ENCODE measurements at regions not wholly inside any gene's neighbourhood (a gene's known extent, or its start where the extent isn't known, plus 50 kb on each side); places are given as distances from the start of the nearest gene placed in this dataset.

DNA sequence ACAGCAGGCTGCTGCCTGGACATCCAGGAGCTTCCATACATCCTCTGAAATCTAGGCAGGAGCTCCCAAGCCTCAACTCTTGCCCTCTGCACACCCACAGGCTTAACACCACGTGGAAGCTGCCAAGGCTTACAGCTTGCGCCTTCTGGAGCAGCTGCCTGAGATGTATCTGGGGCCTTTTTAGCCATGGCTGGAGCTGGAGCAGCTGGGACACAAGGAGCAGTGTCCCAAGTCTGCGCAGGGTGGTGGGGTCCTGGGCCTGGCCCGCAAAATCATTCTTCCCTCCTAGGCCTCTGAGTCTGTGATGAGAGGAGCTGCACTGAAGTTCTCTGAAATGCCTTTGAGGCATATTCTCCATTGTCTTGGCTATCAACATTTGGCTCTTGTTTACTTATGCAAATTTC is 255.0 kb downstream of the DLL1 start:
- Mint-ChIP-seq H3K36me3 (no peaks in the 10 kb centered on the region), H3K4me3 (no peak overlapping the region), H3K4me1 (no peaks in the 10 kb centered on the region), H3K9me3 (peaks cover 4% of the 10 kb centered on the region), H3K27me3 (no peaks in the 10 kb centered on the region), H3K27ac (no peak overlapping the region)
- DNase-seq, result no peak

DNA sequence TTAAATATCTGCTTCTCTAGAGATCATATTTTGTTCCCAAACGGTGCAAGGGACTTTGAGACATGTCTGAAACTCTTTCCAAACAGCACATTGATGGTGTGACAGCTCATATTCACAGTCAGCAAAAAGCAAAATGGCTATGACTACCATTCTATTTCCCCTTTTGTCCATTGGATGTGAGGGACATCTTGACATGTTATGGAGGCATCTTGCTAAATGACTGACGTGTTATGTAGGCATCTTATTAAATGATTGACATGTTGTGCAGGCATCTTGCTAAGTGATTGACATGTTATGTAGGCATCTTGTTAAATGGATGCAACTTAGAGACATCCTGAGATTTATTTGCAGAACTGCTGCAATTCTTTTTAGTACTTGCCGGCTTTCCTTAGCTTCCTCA is 255.8 kb downstream of the DLL1 start:
- H3K27me3 Mint-ChIP-seq, result no peaks in the 10 kb centered on the region
- no peaks in the 10 kb centered on the region for H3K36me3 Mint-ChIP-seq
- no peaks in the 10 kb centered on the region for H3K4me1 Mint-ChIP-seq
- H3K9me3 Mint-ChIP-seq, result peaks cover 4% of the 10 kb centered on the region
- H3K4me3 Mint-ChIP-seq, result no peak overlapping the region
- H3K27ac Mint-ChIP-seq, result no peak overlapping the region
- DNase-seq, result no peak

DNA sequence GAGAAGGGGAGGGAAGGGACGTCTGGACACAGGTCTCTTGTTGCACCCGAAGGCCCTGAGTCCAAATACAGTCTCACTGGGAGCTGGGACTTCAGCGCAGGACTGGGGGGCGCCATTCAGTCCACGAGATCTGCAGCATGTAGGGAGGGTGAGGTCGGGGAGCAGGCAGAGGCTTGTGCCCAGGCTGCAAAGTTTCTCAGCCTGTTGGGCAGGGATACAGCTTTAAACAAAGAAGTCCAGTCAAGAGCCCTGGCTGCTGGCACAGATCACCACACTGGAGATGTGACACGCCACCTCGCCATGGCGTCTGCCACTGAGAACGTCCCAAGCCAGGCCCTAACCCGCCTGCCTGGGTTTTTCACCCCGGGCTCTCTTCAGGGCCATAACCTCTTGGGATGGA is 256.6 kb downstream of the DLL1 start:
- DNase-seq, result no peak
- no peak overlapping the region for H3K4me3 Mint-ChIP-seq

GRCh38 chr6:170033666-170034065 is 257.2 kb downstream of the DLL1 start:
- no peaks in the 10 kb centered on the region for H3K27me3 Mint-ChIP-seq
- no peaks in the 10 kb centered on the region for H3K36me3 Mint-ChIP-seq

More for the DNA sequence above, 256.6 kb downstream of the DLL1 start:
- H3K27me3 Mint-ChIP-seq, result no peaks in the 10 kb centered on the region
- no peaks in the 10 kb centered on the region for H3K4me1 Mint-ChIP-seq
- H3K9me3 Mint-ChIP-seq, result peaks cover 4% of the 10 kb centered on the region
- no peak overlapping the region for H3K27ac Mint-ChIP-seq
- H3K36me3 Mint-ChIP-seq, result no peaks in the 10 kb centered on the region

DNA sequence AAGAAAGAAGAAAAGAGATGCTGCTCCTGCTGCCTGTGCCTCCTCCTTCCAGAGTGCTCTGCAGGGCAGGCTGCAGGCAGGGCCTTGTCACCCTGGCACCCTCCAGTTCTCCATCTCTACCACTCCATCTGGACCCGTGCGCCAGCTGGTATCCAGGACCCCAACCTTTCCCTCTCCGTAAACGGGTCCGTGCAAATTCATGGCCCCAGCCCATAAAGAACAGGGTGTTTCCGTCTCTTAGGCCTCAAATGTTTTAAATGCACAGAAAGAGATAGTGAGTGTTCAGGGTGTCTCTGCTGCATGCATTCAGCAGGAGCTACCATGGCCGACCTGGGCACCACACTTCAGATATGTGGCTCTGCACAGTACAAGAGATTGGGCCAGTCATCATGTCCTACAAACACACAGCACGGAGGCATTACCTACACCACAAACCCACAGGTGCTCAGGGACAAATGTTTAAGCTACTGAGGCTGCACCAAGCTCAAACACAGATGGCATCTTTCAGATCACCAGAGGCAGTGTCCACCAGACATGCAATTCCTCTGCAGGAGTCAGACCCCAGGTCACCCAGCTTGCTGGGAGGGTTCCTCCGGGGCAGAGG is 258.1 kb downstream of the DLL1 start:
- Mint-ChIP-seq H3K27ac (no peak overlapping the region), H3K4me3 (no peak overlapping the region), H3K27me3 (no peaks in the 10 kb centered on the region), H3K36me3 (no peaks in the 10 kb centered on the region), H3K9me3 (peaks cover 4% of the 10 kb centered on the region), H3K4me1 (no peaks in the 10 kb centered on the region)
- DNase-seq, result no peak

More at GRCh38 chr6:170033666-170034065, 257.2 kb downstream of the DLL1 start:
- DNase-seq, result no peak
- Mint-ChIP-seq H3K9me3 (peaks cover 4% of the 10 kb centered on the region), H3K4me1 (no peaks in the 10 kb centered on the region), H3K27ac (no peak overlapping the region), H3K4me3 (no peak overlapping the region)

GRCh38 chr6:170032197-170032596 is 258.7 kb downstream of the DLL1 start:
- Mint-ChIP-seq H3K27me3 (no peaks in the 10 kb centered on the region), H3K4me1 (no peaks in the 10 kb centered on the region)

DNA sequence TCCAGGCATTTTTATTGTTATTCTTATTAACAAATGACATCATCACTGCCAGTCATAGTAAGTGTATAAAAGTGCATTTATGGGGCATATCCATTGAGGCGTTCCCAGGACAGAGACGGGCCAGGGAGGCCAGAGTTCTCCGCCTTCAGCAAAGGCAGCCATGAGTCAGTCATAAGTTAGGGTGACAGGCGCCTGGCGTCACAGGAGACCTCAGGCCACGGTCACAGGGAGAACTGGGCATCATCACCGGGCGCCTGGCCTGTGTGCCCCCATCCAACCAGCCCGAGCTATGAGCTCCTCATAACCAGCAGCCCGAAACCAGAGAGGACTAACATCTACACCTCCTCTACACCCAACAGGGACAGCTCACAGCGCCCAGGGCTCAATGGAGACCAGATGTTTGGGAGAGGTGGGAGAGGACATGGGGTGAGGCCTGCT is 259.2 kb downstream of the DLL1 start:
- no peak for DNase-seq
- Mint-ChIP-seq H3K4me1 (no peaks in the 10 kb centered on the region), H3K4me3 (no peak overlapping the region), H3K36me3 (no peaks in the 10 kb centered on the region), H3K27ac (no peak overlapping the region), H3K9me3 (peaks cover 4% of the 10 kb centered on the region), H3K27me3 (no peaks in the 10 kb centered on the region)

More at GRCh38 chr6:170032197-170032596, 258.7 kb downstream of the DLL1 start:
- H3K9me3 Mint-ChIP-seq, result peaks cover 4% of the 10 kb centered on the region
- no peak overlapping the region for H3K4me3 Mint-ChIP-seq
- H3K27ac Mint-ChIP-seq, result no peak overlapping the region
- DNase-seq, result no peak
- no peaks in the 10 kb centered on the region for H3K36me3 Mint-ChIP-seq

- no peaks in the 10 kb centered on the region for H3K27me3 Mint-ChIP-seq
- no peaks in the 10 kb centered on the region for H3K4me1 Mint-ChIP-seq
- peaks cover 4% of the 10 kb centered on the region for H3K9me3 Mint-ChIP-seq
- DNase-seq, result no peak
- no peak overlapping the region for H3K27ac Mint-ChIP-seq
- H3K36me3 Mint-ChIP-seq, result no peaks in the 10 kb centered on the region
- no peak overlapping the region for H3K4me3 Mint-ChIP-seq
Measured at GRCh38 chr6:170030821-170031471, 259.9 kb downstream of the DLL1 start.

DNA sequence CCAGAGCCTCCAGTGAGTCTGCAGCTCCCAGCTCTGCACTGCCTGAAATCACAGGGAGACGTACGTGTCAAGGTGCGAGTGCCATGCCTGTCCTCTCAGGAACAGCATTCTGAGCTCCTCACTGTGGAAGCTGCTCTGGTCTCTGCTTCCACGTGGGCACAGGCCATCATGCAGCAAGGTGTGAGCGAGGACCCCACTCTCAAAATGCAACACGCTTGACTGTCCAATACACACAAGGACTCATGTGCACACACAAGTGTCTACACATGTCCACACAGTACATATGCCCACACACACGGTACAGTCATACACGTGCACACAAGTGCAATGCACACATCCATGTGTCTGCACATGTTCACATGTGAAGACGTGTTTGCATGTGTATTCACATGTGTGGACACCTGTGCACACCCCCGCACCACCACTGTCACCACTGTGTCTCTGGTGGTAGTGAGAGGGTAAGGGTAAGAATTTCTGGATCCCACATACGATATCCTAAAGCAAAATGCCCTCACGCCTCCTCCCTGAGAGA is 260.5 kb downstream of the DLL1 start:
- DNase-seq, result no peak
- Mint-ChIP-seq H3K27me3 (no peaks in the 10 kb centered on the region), H3K4me1 (no peaks in the 10 kb centered on the region), H3K9me3 (peaks cover 4% of the 10 kb centered on the region), H3K27ac (no peak overlapping the region), H3K4me3 (no peak overlapping the region), H3K36me3 (no peaks in the 10 kb centered on the region)

DNA sequence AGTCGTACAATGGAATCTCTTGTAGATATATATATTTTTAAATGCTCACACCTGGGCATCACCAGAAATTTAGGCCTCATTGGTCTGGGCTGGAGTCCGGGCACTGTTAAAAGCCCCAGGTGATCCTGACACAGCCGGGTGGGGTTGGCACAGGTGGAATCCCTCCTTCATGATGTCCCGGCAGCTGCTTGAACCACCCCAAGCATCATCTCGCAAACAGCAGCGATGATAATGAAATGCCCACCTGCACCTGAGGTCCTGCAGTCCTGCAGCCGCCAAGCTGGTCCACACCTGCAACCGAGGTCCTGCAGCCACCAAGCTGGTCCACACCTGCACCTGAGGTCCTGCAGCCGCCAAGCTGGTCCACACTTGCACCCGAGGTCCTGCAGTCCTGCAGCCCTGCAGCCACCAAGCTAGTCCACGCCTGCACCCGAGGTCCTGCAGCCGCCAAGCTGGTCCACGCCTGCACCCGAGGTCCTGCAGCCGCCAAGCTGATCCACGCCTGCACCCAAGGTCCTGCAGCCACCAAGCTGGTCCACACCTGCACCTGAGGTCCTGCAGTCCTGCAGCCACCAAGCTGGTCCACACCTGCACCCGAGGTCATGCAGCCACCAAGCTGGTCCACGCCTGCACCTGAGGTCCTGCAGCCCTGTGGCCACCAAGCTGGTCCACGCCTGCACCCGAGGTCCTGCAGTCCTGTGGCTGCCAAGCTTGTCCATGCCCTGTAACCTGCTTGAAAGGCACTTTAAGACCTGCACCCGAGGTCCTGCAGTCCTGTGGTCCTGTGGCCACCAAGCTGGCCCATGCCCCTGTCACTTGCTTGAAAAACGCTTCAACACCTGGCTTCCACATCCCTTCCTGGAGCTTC is 261.2 kb downstream of the DLL1 start:
- Mint-ChIP-seq H3K4me1 (no peaks in the 10 kb centered on the region), H3K4me3 (no peak overlapping the region), H3K27ac (no peak overlapping the region), H3K36me3 (no peaks in the 10 kb centered on the region), H3K27me3 (no peaks in the 10 kb centered on the region), H3K9me3 (peaks cover 4% of the 10 kb centered on the region)
- DNase-seq, result no peak

DNA sequence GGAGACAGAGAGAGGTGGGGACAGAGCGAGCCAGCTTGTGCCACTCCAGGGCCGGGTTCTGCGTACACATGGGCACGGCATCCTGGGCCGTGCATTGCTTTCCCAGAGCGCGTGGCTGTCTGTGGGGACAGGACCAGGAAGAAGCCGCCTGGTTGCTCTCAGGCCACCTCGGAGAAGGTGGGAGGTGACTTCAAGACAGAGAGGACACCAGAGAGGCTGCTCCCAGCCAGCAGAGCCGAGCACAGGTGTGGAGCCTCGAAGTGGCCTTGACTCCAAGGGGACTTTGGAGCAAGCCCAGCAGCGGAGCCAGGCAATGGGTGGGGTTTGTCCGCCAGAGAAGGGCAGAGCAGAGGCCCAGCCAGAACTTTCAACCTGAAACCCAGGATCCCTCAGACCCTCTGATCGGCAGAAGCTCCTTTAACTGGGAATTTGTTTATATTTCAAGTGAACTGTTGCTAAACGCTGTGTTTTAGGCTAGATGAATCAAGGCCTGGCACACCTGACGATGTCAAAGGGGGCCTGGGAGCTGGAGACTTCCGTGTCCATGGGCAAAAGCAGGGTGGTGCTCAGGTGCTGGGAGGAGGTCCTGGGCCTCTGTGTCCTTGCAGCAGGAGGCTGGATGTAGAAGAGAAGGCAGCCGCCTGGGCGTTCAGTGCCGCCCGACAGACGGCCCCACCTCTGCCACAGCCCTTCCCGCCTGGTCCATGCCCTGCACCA is 262.1 kb downstream of the DLL1 start:
- Mint-ChIP-seq H3K27ac (no peak overlapping the region), H3K36me3 (no peaks in the 10 kb centered on the region), H3K4me1 (no peaks in the 10 kb centered on the region), H3K27me3 (no peaks in the 10 kb centered on the region), H3K4me3 (no peak overlapping the region), H3K9me3 (peaks cover 4% of the 10 kb centered on the region)
- DNase-seq, result no peak

DNA sequence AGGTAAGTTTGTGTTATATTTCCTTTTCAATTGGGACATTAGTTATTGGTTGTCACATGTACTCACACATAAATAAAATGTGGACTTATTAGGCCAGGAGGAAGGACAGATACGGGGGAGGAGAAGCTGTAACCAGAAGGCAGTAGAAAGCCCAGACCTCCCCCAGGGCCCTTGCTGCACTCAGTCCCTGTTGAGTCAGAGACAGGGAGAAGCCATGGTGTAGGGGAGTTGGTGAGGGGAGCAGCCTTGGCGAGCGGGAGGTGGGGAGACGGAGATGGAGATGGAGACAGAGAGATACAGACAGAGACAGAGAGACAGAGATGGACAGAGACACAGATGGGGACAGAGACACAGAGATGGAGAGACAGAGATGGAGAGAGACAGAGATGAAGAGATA is 263.2 kb downstream of the DLL1 start:
- H3K27ac Mint-ChIP-seq, result no peak overlapping the region

DNA sequence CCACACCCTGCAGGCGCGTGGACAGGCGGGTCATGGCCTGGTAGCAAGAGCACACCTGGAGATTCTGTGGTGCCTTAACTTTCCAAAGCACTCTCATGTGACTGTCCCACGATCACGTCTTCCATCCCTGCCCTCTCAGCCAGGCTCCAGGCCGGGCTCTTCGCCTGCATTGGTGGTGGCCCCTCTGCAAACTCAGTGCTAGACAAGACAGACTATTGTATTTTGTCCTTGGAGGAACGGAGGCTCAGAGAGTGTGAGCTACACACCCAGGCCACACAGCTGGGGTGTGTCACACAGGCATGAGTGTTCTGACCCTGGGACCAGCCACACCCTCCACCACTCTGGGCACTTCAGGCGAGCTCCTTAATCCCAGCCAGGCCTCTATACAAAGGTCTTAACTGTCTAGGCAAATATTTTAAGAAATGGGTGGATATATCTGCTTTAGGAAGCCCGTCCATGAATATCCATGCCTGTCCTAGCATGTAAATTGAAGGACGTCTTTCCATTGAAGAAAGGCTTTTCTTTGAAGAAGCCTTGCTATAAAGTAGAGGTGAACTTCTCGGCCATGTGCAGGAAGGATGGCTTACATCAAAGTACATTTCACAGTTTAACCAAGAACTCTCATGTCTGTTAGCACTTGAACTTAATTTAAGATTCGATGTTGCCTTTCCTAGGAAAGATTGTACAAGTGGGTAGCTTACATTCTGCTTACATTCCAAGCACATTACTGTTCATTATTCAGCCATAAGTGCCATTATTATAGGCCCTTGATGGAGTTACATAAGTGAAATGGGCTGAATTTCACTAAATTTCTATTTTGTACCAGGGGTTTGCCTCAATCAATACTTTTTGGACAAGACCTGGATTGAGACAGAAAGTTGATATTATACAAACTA is 263.9 kb downstream of the DLL1 start:
- peaks cover 5% of the 10 kb centered on the region for H3K27me3 Mint-ChIP-seq
- no peaks in the 10 kb centered on the region for H3K9me3 Mint-ChIP-seq
- no peak overlapping the region for H3K27ac Mint-ChIP-seq
- H3K4me3 Mint-ChIP-seq, result no peak overlapping the region
- H3K4me1 Mint-ChIP-seq, result no peaks in the 10 kb centered on the region
- no peak for DNase-seq
- H3K36me3 Mint-ChIP-seq, result no peaks in the 10 kb centered on the region

More for the DNA sequence above, 263.2 kb downstream of the DLL1 start:
- H3K4me1 Mint-ChIP-seq, result no peaks in the 10 kb centered on the region
- H3K36me3 Mint-ChIP-seq, result no peaks in the 10 kb centered on the region
- no peak for DNase-seq
- no peaks in the 10 kb centered on the region for H3K9me3 Mint-ChIP-seq
- no peaks in the 10 kb centered on the region for H3K27me3 Mint-ChIP-seq
- no peak overlapping the region for H3K4me3 Mint-ChIP-seq
